Transverse colon (tissue), 4 donors: ENCODE measurements at regions not wholly inside any gene's neighbourhood (a gene's known extent, or its start where the extent isn't known, plus 50 kb on each side); places are given as distances from the start of the nearest gene placed in this dataset.

Experiments
- EP300 ChIP-seq: sonication (generic); formaldehyde crosslinking; IDR thresholded peaks from one replicate; pipeline ENCODE4 v1.6.1; 2017; ENCODE audit warnings: antibody characterized with exemption, low read depth
- POLR2A ChIP-seq: fragments of 450-650 bp; IDR thresholded peaks from one replicate; pipeline ENCODE4 v1.6.1; 2016; ENCODE audit warnings: antibody characterized with exemption, mild to moderate bottlenecking, moderate library complexity
- POLR2AphosphoS5 ChIP-seq, 3 donors: sonication (generic); formaldehyde crosslinking; IDR thresholded peaks; one replicate each; pipeline ENCODE4 v1.6.1; 2016; ENCODE audit warnings: antibody characterized with exemption in 3 of 3
- TF ChIP-seq, protein P1 (sequence below), 5 experiments: fragments of 200-600 bp in 3 of 5; fragments of 450-650 bp in 2 of 5; sonication (generic) in 3 of 5; IDR thresholded peaks; 1 replicate in 2 of 5; 2 replicates in 3 of 5; pipeline ENCODE4 v1.5.1; 2016 to 2017; ENCODE audit warnings: antibody characterized with exemption in 5 of 5, inconsistent platforms in 3 of 5, mild to moderate bottlenecking in 2 of 5, moderate library complexity in 1 of 5

DNA sequence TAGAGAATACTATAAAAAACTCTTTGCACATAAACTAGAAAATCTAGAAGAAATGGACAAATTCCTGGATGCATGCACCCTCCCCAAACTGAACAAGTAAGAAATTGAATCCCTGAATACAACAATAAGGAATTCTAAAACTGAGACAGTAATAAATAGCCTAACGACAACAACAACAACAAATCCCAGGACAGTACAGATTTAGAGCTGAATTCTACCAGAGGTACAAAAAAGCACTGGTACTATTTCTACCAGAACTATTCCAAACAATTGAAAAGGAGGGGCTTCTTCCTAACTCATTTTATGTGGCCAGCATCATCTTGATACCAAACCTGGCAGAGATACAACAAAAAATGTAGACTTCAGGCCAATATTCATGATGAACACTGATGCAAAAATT lies 394.4 kb upstream of the RORB start:
- TF ChIP-seq, protein P1, sequence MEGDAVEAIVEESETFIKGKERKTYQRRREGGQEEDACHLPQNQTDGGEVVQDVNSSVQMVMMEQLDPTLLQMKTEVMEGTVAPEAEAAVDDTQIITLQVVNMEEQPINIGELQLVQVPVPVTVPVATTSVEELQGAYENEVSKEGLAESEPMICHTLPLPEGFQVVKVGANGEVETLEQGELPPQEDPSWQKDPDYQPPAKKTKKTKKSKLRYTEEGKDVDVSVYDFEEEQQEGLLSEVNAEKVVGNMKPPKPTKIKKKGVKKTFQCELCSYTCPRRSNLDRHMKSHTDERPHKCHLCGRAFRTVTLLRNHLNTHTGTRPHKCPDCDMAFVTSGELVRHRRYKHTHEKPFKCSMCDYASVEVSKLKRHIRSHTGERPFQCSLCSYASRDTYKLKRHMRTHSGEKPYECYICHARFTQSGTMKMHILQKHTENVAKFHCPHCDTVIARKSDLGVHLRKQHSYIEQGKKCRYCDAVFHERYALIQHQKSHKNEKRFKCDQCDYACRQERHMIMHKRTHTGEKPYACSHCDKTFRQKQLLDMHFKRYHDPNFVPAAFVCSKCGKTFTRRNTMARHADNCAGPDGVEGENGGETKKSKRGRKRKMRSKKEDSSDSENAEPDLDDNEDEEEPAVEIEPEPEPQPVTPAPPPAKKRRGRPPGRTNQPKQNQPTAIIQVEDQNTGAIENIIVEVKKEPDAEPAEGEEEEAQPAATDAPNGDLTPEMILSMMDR (IDR thresholded peaks at IDR 0.05): no peak
- TF ChIP-seq POLR2A: no peak
- no peak for TF ChIP-seq EP300
- TF ChIP-seq POLR2AphosphoS5 (IDR thresholded peaks at IDR 0.05): no peak
